Activated naive CD4-positive, alpha-beta T cell treated with anti-CD3 and anti-CD28 coated beads for 36 hours (primary cell): ENCODE measurements at regions not wholly inside any gene's neighbourhood (a gene's known extent, or its start where the extent isn't known, plus 50 kb on each side); places are given as distances from the start of the nearest gene placed in this dataset.

Source experiments
- CTCF ChIA-PET: fragments of 350-600 bp; sonication (Branson Sonifier 250); formaldehyde crosslinking; loops from one replicate; lab custom pipeline; 2021; ENCODE audit warnings: antibody characterized with exemption; lab: Charles Lee
- DNase-seq: peaks from one replicate; pipeline ENCODE4 v3.0.0-alpha.2; 2020
- H3K27ac Mint-ChIP-seq: one replicate; pipeline ENCODE4 v1.8.0; 2021; ENCODE audit warnings: mild to moderate bottlenecking, mixed read lengths
- H3K27me3 Mint-ChIP-seq: one replicate; pipeline ENCODE4 v1.8.0; 2021; ENCODE audit warnings: low read depth, mixed read lengths
- H3K36me3 Mint-ChIP-seq: one replicate; pipeline ENCODE4 v1.8.0; 2021; ENCODE audit warnings: low read depth, mixed read lengths
- H3K4me1 Mint-ChIP-seq: one replicate; pipeline ENCODE4 v1.8.0; 2021; ENCODE audit warnings: low read depth, mixed read lengths
- H3K4me3 Mint-ChIP-seq: one replicate; pipeline ENCODE4 v1.8.0; 2021; ENCODE audit warnings: mild to moderate bottlenecking, moderate library complexity, mixed read lengths
- H3K9me3 Mint-ChIP-seq: one replicate; pipeline ENCODE4 v1.8.0; 2021; ENCODE audit warnings: mixed read lengths
- intact Hi-C: fragments of 100-400 bp; cut with micrococcal nuclease; formaldehyde crosslinking; loops from one replicate; pipeline ENCODE4 v1.15.1; 2023

DNA sequence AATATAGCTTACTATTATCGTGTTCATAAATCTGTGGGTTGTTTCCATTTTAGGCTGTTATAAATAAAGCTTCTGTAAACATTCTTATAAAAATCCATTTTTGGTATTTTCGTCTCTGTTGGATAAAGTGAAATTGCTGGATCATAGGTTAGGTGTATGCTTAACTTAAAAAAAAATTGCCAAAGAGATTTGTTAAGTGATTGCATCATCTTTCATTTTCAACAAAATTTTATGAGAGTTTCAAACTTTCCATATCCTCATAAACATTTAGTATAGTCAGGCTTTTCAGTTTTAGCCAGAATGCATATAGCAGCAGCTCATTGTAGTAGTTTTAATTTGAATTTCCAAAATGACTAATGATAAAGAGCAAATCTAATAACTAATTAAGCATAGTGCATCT lies 146.7 kb upstream of the CNTN5 start:
- Mint-ChIP-seq H3K36me3 (no peaks in the 10 kb centered on the region), H3K4me1 (no peaks in the 10 kb centered on the region), H3K9me3 (peaks cover 9% of the 10 kb centered on the region), H3K4me3 (no peak overlapping the region), H3K27me3 (no peaks in the 10 kb centered on the region), H3K27ac (no peak overlapping the region)
- no peak for DNase-seq
- CTCF ChIA-PET = no interaction called here
- intact Hi-C loops = no loop called here

DNA sequence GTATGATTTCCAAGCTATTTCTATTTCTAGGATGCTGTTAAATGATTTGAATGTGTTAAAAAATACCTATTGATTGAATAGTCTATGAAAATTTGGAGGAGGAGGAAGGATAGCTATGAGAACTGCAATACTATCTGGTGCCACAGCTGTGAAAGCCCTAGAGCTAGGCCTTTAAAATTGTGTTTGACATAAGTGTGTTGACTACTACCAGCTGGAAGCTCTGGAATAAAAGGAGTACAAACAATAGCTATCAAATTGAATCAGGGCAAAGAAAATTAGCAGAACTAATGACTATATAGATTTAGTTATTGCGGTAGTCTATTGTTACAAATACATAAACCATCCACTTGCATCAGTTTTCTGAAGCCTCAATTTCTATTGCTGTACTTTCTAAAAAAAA lies 124.8 kb upstream of the CNTN5 start:
- CTCF ChIA-PET = no interaction called here
- no peak for DNase-seq
- H3K9me3 Mint-ChIP-seq = peaks cover 2% of the 10 kb centered on the region
- H3K27ac Mint-ChIP-seq = no peak overlapping the region
- H3K36me3 Mint-ChIP-seq = no peaks in the 10 kb centered on the region
- no peak overlapping the region for H3K4me3 Mint-ChIP-seq
- intact Hi-C loops = no loop called here
- no peaks in the 10 kb centered on the region for H3K4me1 Mint-ChIP-seq
- no peaks in the 10 kb centered on the region for H3K27me3 Mint-ChIP-seq

DNA sequence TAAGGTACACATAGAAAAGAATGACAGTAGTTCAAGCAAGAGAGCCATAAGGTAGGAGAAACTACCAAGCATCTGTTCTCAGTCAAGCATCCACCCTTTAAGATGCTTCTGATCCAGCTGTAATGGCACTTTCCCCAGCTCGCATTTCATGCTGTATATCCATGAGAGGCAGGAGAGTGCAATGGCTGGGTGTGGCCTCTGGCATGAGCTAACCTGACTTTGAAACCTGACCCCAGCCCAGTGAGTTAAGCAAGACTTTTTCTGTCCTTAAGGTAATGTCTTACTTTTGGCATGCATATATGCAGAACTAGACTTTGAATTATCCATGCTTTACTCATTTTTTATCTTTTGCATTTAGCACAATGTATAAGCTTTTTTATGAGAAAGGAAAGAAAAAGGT lies 79.8 kb upstream of the CNTN5 start:
- Mint-ChIP-seq H3K4me1 (no peaks in the 10 kb centered on the region), H3K27ac (no peak overlapping the region), H3K9me3 (peaks cover 2% of the 10 kb centered on the region), H3K36me3 (no peaks in the 10 kb centered on the region), H3K27me3 (no peaks in the 10 kb centered on the region), H3K4me3 (no peak overlapping the region)
- intact Hi-C loops = no loop called here
- CTCF ChIA-PET = no interaction called here
- DNase-seq = no peak

DNA sequence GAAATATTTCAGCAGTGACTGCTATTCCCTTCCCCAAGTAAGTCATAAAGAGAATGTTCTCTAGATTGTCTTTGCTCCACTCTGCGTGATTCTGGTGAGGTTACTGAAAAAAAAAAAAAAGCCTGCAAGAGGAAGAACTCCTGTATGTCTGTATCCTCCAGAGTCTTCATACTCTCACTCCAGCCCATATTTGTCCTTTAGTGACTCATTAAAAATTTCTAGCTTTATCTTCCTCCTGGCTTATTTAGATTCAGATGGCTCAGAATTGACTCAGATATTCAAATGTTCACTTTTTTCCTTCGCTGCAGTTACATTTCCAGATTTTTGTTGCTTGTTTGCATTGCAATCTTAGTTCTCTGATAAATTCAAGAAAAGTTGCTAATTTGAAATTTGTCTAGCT lies 76.3 kb upstream of the CNTN5 start:
- Mint-ChIP-seq H3K4me1 (no peaks in the 10 kb centered on the region), H3K9me3 (peaks cover 2% of the 10 kb centered on the region), H3K36me3 (no peaks in the 10 kb centered on the region), H3K4me3 (no peak overlapping the region), H3K27ac (no peak overlapping the region), H3K27me3 (no peaks in the 10 kb centered on the region)
- CTCF ChIA-PET = interaction anchor here (0.6 kb wide), 1 partner anchor 95 kb away, joined by 3 read pairs; no protein-coding TSS in a partner anchor
- intact Hi-C loops = no loop called here
- no peak for DNase-seq

DNA sequence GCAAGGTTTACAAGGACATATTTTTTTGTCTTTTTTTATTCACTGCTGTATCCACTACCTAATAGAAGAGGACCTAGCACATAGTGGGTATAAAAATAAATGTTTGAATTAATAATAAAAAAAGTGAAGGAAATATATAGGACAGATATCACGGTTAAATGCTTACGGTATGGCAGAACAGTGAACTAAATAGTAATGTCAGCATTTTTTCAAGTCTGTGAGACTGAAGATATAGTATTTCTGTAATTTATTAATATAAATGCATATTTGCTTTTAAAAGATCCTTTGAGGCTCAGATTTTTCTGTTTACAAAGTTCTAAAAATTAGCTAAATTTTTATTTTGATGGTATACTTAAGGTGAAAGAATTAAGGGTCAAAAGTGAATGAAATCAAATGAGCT lies 68.6 kb upstream of the CNTN5 start:
- intact Hi-C loops = no loop called here
- Mint-ChIP-seq H3K27me3 (no peaks in the 10 kb centered on the region), H3K27ac (no peak overlapping the region), H3K4me3 (no peak overlapping the region), H3K36me3 (no peaks in the 10 kb centered on the region), H3K9me3 (no peaks in the 10 kb centered on the region), H3K4me1 (no peaks in the 10 kb centered on the region)
- no peak for DNase-seq
- CTCF ChIA-PET = interaction anchor here (0.6 kb wide), 1 partner anchor 394 kb away, joined by 3 read pairs; no protein-coding TSS in a partner anchor

DNA sequence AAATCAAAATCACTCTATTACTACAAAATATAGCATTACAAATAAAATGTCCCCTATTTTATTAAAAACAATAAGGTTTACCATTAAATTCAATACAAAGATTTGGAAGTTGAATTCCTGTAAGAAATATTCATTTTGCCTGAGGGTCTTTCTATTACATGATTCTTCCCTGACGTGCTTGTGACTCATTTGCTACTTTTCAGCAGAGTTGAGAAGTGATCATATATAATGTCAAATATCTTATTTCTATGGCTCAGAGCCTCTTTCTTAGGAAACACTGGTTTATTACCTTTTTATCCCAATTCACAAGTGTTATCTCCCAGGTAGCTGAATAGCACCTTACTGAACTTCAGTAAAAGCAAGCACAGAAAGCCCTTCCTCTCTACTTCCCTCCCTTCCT lies 65.2 kb upstream of the CNTN5 start:
- no peak overlapping the region for H3K4me3 Mint-ChIP-seq
- DNase-seq = no peak

DNA sequence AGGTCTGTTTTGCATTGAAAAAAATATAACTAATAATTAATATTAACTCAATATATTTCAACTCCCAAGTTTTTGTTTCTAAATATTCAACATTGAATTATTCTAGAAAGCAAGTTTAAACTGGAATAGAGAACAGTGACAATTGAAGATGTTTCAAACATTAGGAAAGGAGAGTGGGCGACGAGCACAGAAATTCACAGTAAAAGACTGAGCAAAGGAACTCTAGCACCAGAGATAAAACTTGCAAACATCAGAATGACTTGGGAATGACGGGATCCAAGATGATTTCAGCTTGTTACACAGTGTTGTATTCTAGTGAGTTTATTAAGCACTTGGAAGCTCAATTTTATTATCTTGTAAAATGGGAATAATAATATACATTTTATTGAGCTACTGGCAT lies 56.6 kb upstream of the CNTN5 start:
- no peaks in the 10 kb centered on the region for H3K9me3 Mint-ChIP-seq
- no peaks in the 10 kb centered on the region for H3K4me1 Mint-ChIP-seq
- no peak overlapping the region for H3K4me3 Mint-ChIP-seq
- H3K36me3 Mint-ChIP-seq = no peaks in the 10 kb centered on the region
- CTCF ChIA-PET = no interaction called here
- no peaks in the 10 kb centered on the region for H3K27me3 Mint-ChIP-seq
- intact Hi-C loops = no loop called here
- DNase-seq = no peak
- H3K27ac Mint-ChIP-seq = no peak overlapping the region

More for the DNA sequence above, 65.2 kb upstream of the CNTN5 start:
- Mint-ChIP-seq H3K27ac (no peak overlapping the region), H3K4me1 (no peaks in the 10 kb centered on the region), H3K27me3 (no peaks in the 10 kb centered on the region), H3K36me3 (no peaks in the 10 kb centered on the region), H3K9me3 (no peaks in the 10 kb centered on the region)
- intact Hi-C loops = no loop called here
- CTCF ChIA-PET = no interaction called here

DNA sequence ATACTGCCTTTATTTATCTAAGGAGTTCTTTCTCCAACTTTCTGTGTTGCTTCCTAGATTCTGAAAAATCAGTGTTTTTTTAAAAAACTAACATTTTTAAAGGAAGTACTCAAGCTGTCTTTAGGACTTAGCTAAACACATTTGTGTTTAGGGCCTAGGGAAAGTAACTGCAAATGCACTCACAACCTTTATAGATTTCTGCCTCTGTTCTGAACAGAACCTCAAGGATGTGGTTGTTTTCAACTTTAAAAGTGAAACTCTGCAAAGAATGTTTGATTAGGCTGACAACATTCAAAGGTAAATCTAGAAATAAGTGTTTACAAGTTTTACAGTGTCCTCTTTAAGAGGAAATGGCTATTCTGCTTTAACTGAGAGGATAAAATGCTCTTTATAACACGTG lies 55.4 kb upstream of the CNTN5 start:
- no peaks in the 10 kb centered on the region for H3K4me1 Mint-ChIP-seq
- H3K27me3 Mint-ChIP-seq = no peaks in the 10 kb centered on the region
- intact Hi-C loops = no loop called here
- no peaks in the 10 kb centered on the region for H3K9me3 Mint-ChIP-seq
- no peak overlapping the region for H3K27ac Mint-ChIP-seq
- H3K4me3 Mint-ChIP-seq = no peak overlapping the region
- H3K36me3 Mint-ChIP-seq = no peaks in the 10 kb centered on the region
- CTCF ChIA-PET = no interaction called here
- DNase-seq = no peak

DNA sequence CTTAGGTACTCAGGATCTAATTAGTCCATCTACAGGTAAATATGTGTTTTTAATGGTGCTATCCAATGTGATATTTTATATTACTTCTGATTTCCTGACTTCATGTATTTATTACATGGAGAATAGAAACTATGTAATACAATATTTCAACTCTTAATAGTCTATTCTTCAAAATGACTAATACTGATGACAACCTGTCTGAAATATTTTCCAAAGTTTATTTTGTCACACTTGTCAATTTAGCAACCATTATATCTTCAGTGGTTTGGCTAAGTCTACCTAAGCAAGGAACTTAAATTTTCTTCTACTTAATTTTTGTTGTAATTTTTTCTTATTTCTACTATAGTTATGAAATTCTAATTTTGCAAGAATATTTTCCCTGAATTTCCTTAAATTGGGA lies 55.0 kb upstream of the CNTN5 start:
- no peak for DNase-seq
- CTCF ChIA-PET = no interaction called here
- Mint-ChIP-seq H3K36me3 (no peaks in the 10 kb centered on the region), H3K9me3 (no peaks in the 10 kb centered on the region), H3K4me1 (no peaks in the 10 kb centered on the region), H3K4me3 (no peak overlapping the region), H3K27me3 (no peaks in the 10 kb centered on the region), H3K27ac (no peak overlapping the region)
- intact Hi-C loops = no loop called here

DNA sequence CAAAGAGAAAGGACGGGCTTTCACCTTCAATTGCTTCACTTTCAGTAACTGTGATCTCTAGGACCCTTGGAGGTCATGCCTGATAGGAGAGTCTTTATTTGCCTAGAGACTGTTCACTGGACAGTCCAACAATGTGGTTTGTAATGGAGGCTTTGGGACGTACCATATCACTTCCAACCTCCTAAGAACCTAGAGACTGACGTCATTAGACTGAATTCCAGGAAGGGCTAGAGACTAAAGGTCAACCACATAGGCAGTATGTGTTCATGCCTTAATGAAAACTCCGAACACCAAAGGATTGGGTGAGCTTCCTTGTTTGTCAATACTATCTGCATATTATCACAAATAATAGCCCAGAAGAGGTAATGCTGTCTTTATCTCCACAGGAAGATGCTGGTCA lies 53.7 kb upstream of the CNTN5 start:
- H3K9me3 Mint-ChIP-seq = no peaks in the 10 kb centered on the region
- H3K27me3 Mint-ChIP-seq = no peaks in the 10 kb centered on the region
- no peak for DNase-seq
- H3K36me3 Mint-ChIP-seq = no peaks in the 10 kb centered on the region
- H3K27ac Mint-ChIP-seq = no peak overlapping the region
- H3K4me3 Mint-ChIP-seq = no peak overlapping the region
- intact Hi-C loops = no loop called here
- no peaks in the 10 kb centered on the region for H3K4me1 Mint-ChIP-seq
- CTCF ChIA-PET = no interaction called here
